ENCODE measurements at regions not wholly inside any gene's neighbourhood (a gene's known extent, or its start where the extent isn't known, plus 50 kb on each side); places are given as distances from the start of the nearest gene placed in this dataset.

DNA sequence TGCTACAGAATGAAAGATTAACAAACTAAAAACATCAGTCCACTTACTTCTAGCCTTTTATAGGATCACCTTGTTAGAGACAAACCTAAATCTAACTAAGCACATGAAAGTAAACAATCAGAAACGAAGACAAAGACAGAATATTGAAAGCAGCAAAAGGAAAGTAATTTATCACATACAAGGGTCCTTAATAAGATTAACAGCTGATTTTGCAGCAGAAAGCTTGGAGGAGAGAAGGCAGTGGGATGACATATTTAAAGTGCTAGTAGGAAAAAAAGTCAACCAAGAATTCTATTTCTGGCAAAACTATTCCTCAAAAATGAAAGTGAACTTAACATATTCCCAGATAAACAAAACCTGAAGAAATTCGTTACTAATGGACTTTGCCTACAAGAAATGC is 286.4 kb downstream of the RWDD3 start:
- TF ChIP-seq, protein P1, sequence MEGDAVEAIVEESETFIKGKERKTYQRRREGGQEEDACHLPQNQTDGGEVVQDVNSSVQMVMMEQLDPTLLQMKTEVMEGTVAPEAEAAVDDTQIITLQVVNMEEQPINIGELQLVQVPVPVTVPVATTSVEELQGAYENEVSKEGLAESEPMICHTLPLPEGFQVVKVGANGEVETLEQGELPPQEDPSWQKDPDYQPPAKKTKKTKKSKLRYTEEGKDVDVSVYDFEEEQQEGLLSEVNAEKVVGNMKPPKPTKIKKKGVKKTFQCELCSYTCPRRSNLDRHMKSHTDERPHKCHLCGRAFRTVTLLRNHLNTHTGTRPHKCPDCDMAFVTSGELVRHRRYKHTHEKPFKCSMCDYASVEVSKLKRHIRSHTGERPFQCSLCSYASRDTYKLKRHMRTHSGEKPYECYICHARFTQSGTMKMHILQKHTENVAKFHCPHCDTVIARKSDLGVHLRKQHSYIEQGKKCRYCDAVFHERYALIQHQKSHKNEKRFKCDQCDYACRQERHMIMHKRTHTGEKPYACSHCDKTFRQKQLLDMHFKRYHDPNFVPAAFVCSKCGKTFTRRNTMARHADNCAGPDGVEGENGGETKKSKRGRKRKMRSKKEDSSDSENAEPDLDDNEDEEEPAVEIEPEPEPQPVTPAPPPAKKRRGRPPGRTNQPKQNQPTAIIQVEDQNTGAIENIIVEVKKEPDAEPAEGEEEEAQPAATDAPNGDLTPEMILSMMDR (optimal IDR thresholded peaks at IDR 0.05 in 1 of 3, IDR thresholded peaks at IDR 0.05 in 1 of 3, conservative IDR thresholded peaks at IDR 0.05 in 1 of 3; ENCODE audit: extremely low read depth in 1 of 3, insufficient read depth in 2 of 3, low read length in 3 of 3) = no peak
- no peak for TF ChIP-seq EZH2 (IDR thresholded peaks at IDR 0.05; ENCODE audit: low read length)
- Histone ChIP-seq H3K27ac (ENCODE audit: control insufficient read depth, insufficient read depth, low read length) (no peak overlapping the region), H3K9me3 (ENCODE audit: control insufficient read depth, low read depth, low read length) (peaks cover 2% of the 10 kb centered on the region), H4K20me1 (ENCODE audit: control insufficient read depth, extremely low read depth, insufficient read depth, low read length) (no peaks in the 10 kb centered on the region), H3K4me3 (ENCODE audit: control insufficient read depth in 2 of 3, extremely low read depth in 1 of 3, insufficient read depth in 2 of 3, low read depth in 1 of 3, low read length in 3 of 3) (no peak overlapping the region), H3K27me3 (ENCODE audit: control insufficient read depth, extremely low read depth, insufficient read depth, low read length) (no peaks in the 10 kb centered on the region), H3K9ac (ENCODE audit: control insufficient read depth, extremely low read depth, insufficient read depth, low read length) (no peak overlapping the region), H3K4me2 (ENCODE audit: control insufficient read depth, extremely low read depth, insufficient read depth, low read depth, low read length) (no peak overlapping the region), H2AFZ (ENCODE audit: control insufficient read depth, low read length) (no peak overlapping the region), H3K79me2 (ENCODE audit: control insufficient read depth, insufficient read depth, low read length) (no peaks in the 10 kb centered on the region), H3K36me3 (ENCODE audit: control insufficient read depth in 2 of 2, extremely low read depth in 1 of 2, insufficient read depth in 2 of 2, low read length in 2 of 2) (no peaks in the 10 kb centered on the region), H3K4me1 (ENCODE audit: control insufficient read depth, extremely low read depth, insufficient read depth, low read length) (no peaks in the 10 kb centered on the region), H3K9me1 (ENCODE audit: control insufficient read depth, extremely low read depth, insufficient read depth, low read length) (no peaks in the 10 kb centered on the region)
- no peak for DNase-seq (ENCODE audit: low read depth, low spot score)
- dilution Hi-C loops (cut with MboI; ENCODE audit: extremely low pct_ligation_motif_present, low sequenced_read_pairs) = no loop called here
- FAIRE-seq = no peak

DNA sequence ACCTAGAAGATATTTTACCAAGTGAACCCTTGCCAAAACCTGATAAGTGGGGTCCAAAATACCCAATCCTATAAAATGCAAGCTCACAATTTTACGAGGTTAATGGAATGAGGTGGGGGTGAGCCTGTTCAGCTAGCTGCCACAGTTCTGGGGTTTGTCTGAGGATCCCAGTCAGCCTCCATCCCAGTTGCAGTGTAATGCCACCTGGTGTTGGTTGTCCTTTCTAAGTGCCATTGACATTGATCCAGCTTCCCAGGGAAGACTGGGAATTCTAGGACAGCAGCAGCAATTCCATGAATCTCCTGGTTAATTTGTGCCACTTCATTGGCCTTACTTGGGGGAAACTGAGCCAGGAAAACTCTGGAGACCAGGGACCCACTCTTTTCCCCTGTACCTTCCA is 298.3 kb downstream of the RWDD3 start:
- FAIRE-seq (no peak), DNase-seq (ENCODE audit: low read depth, low spot score) (no peak)
- Histone ChIP-seq H4K20me1 (ENCODE audit: control insufficient read depth, extremely low read depth, insufficient read depth, low read length) (no peaks in the 10 kb centered on the region), H2AFZ (ENCODE audit: control insufficient read depth, low read length) (no peak overlapping the region), H3K79me2 (ENCODE audit: control insufficient read depth, insufficient read depth, low read length) (no peaks in the 10 kb centered on the region), H3K4me1 (ENCODE audit: control insufficient read depth, extremely low read depth, insufficient read depth, low read length) (no peaks in the 10 kb centered on the region), H3K27me3 (ENCODE audit: control insufficient read depth, extremely low read depth, insufficient read depth, low read length) (no peaks in the 10 kb centered on the region), H3K9me3 (ENCODE audit: control insufficient read depth, low read depth, low read length) (no peaks in the 10 kb centered on the region), H3K9ac (ENCODE audit: control insufficient read depth, extremely low read depth, insufficient read depth, low read length) (no peak overlapping the region), H3K27ac (ENCODE audit: control insufficient read depth, insufficient read depth, low read length) (no peak overlapping the region), H3K9me1 (ENCODE audit: control insufficient read depth, extremely low read depth, insufficient read depth, low read length) (no peaks in the 10 kb centered on the region), H3K4me3 (ENCODE audit: control insufficient read depth in 2 of 3, extremely low read depth in 1 of 3, insufficient read depth in 2 of 3, low read depth in 1 of 3, low read length in 3 of 3) (no peak overlapping the region), H3K4me2 (ENCODE audit: control insufficient read depth, extremely low read depth, insufficient read depth, low read depth, low read length) (no peak overlapping the region), H3K36me3 (ENCODE audit: control insufficient read depth in 2 of 2, extremely low read depth in 1 of 2, insufficient read depth in 2 of 2, low read length in 2 of 2) (no peaks in the 10 kb centered on the region)
- dilution Hi-C loops (cut with MboI; ENCODE audit: extremely low pct_ligation_motif_present, low sequenced_read_pairs) = no loop called here
- TF ChIP-seq EZH2 (IDR thresholded peaks at IDR 0.05; ENCODE audit: low read length) = no peak
- TF ChIP-seq, protein P1 (optimal IDR thresholded peaks at IDR 0.05 in 1 of 3, IDR thresholded peaks at IDR 0.05 in 1 of 3, conservative IDR thresholded peaks at IDR 0.05 in 1 of 3; ENCODE audit: extremely low read depth in 1 of 3, insufficient read depth in 2 of 3, low read length in 3 of 3) = peak in 1 of 3 experiments; percentile 27

Data from keratinocyte (primary cell).